ENCODE measurements at regions not wholly inside any gene's neighbourhood (a gene's known extent, or its start where the extent isn't known, plus 50 kb on each side); places are given as distances from the start of the nearest gene placed in this dataset.

DNA sequence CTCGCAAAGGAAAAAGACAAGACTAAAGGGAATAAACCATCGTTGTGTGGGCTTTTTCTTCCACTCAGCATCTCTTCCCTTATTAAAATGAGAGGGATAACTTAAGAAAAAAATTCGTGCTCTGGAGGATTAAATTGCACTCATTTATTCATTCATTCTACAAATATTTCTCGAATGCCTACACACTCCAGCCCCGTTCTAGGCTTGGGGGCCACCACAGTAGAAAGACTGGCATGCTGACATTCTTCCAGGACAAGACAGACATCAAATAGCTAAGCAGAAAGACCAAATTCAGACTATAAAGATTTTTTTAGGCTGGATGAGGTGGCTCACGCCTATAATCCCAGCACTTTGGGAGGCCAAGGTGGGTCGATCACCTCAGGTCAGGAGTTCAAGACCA is 65.3 kb upstream of the IL12A start:
- TF ChIP-seq, protein P1, sequence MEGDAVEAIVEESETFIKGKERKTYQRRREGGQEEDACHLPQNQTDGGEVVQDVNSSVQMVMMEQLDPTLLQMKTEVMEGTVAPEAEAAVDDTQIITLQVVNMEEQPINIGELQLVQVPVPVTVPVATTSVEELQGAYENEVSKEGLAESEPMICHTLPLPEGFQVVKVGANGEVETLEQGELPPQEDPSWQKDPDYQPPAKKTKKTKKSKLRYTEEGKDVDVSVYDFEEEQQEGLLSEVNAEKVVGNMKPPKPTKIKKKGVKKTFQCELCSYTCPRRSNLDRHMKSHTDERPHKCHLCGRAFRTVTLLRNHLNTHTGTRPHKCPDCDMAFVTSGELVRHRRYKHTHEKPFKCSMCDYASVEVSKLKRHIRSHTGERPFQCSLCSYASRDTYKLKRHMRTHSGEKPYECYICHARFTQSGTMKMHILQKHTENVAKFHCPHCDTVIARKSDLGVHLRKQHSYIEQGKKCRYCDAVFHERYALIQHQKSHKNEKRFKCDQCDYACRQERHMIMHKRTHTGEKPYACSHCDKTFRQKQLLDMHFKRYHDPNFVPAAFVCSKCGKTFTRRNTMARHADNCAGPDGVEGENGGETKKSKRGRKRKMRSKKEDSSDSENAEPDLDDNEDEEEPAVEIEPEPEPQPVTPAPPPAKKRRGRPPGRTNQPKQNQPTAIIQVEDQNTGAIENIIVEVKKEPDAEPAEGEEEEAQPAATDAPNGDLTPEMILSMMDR (IDR thresholded peaks at IDR 0.05; ENCODE audit: low read depth, low read length): no peak
- H3K4me3 ChIP-seq (ENCODE audit: low read depth, low read length): no peak overlapping the region

GRCh38 chr3:159923956-159924355 is 64.7 kb upstream of the IL12A start:
- TF ChIP-seq, protein P1 (IDR thresholded peaks at IDR 0.05; ENCODE audit: low read depth, low read length): no peak
- H3K4me3 ChIP-seq (ENCODE audit: low read depth, low read length): no peak overlapping the region

DNA sequence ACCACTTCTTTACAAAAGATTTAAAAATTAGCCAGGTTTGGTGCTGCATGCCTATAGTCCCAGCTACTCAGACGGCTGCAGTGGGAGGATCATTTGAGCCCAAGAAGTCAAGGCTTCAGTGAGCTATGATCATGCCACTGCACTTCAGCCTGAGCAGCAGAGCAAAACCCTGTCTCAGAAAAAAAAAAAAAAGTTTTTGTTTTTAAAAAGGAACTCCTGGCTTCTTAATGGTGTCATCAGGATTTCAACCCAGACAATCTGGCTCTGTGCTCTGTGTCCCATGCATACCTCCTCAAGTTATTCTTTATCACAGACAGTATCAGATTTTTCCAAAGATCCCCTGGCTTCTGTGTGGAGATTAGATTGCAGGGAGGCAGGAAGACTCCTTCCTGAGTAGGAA is 64.2 kb upstream of the IL12A start:
- H3K4me3 ChIP-seq (ENCODE audit: low read depth, low read length): no peak overlapping the region
- TF ChIP-seq, protein P1 (IDR thresholded peaks at IDR 0.05; ENCODE audit: low read depth, low read length): no peak

DNA sequence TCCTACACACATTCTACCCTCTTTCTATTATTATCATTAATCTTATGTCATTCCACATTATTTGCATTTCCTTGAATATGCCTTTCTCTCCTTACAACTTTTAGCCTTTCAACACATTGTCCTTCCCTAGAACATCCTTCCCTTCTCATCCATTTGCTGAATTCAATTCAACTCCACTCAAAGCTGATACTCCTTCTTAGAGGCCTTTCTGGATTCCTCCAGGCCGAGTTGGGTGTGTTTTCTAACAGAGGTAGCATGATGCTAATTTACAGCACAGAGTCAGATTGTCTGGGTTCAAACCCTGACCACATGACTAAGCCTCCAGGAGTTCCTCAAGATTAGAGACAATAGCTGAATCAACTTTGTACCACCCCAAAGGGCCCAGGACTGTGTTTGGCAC is 63.4 kb upstream of the IL12A start:
- no peak overlapping the region for H3K4me3 ChIP-seq (ENCODE audit: low read depth, low read length)
- TF ChIP-seq, protein P1 (IDR thresholded peaks at IDR 0.05; ENCODE audit: low read depth, low read length): no peak

DNA sequence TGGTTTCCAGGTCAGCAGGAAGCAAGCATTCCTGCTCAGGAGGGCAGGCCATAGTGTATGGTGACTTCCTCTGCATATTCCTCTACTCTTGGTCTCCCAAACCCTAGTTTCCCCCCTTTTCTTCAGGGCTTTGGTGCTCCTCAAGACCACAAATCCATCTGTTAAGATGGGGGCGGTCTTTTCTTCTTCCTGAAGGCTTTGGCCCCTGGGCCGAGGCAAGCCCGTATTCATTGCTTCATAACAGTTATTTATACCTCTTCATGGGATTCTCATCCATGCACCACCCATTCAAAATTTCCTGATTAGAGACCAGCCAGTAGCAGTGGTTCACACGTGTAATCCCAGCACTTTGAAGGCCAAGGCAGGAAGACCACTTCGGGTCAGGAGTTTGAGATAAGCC is 62.1 kb upstream of the IL12A start:
- no peak overlapping the region for H3K4me3 ChIP-seq (ENCODE audit: low read depth, low read length)
- TF ChIP-seq, protein P1 (IDR thresholded peaks at IDR 0.05; ENCODE audit: low read depth, low read length): no peak

GRCh38 chr3:159928071-159928491 is 60.6 kb upstream of the IL12A start:
- no peak overlapping the region for H3K4me3 ChIP-seq (ENCODE audit: low read depth, low read length)
- TF ChIP-seq, protein P1 (IDR thresholded peaks at IDR 0.05; ENCODE audit: low read depth, low read length): no peak

DNA sequence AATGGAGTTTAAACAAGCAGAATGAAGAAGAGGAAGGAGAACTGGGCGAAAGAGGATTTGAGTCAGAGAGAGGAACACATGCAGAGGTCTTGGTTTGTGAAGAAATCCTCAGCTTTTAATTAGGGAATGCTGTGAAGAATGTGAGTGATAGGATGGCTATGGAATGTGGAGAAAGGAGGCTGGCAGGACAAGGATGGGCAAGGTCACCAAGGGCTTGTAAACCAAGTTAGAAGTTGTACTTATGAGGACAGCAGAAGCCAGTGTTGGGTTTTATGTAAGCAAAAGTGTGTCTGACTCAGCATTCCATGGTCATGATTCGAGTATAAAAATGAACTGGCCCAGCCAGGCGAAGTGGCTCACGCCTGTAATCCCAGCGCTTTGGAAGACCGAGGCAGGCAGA is 60.0 kb upstream of the IL12A start:
- peak overlapping the region; percentile 16; the same call in 1 of the 2 replicates for H3K4me3 ChIP-seq (ENCODE audit: low read depth, low read length)
- TF ChIP-seq, protein P1 (IDR thresholded peaks at IDR 0.05; ENCODE audit: low read depth, low read length): no peak

Data from WI38 (cell line).